Spleen (tissue), 7 donors: ENCODE measurements at regions not wholly inside any gene's neighbourhood (a gene's known extent, or its start where the extent isn't known, plus 50 kb on each side); places are given as distances from the start of the nearest gene placed in this dataset.

ENCODE experiments used
- CTCF ChIP-seq, 11 experiments: fragments of 200-600 bp in 7 of 11; fragments of 450-650 bp in 4 of 11; sonication (generic) in 4 of 11; IDR thresholded peaks in 8 of 11; conservative IDR thresholded peaks in 3 of 11; 1 replicate in 7 of 11; 2 replicates in 4 of 11; pipeline versions ENCODE4 v1.4.0 to v1.8.0; 2016 to 2021; ENCODE audit warnings: antibody characterized with exemption in 11 of 11, inconsistent platforms in 4 of 11, mild to moderate bottlenecking in 1 of 11
- POLR2A ChIP-seq, 3 donors: fragments of 450-650 bp; IDR thresholded peaks; one replicate each; pipeline ENCODE4 v1.5.1; 2017; ENCODE audit warnings: antibody characterized with exemption in 3 of 3, mild to moderate bottlenecking in 1 of 3
- donor health status: DM: no; HTN: no; CAD: no; lungs with moderate emphysema.
- donor health status: DM: no; HTN: no; CAD: no.
- donor health status: DM: no; HTN: no; CAD: no.

GRCh38 chr7:51702673-51703072 lies 386.1 kb upstream of the COBL start:
- TF ChIP-seq CTCF (IDR thresholded peaks at IDR 0.05 in 8 of 11, conservative IDR thresholded peaks at IDR 0.05 in 3 of 11) (no peak), POLR2A (IDR thresholded peaks at IDR 0.05) (no peak)
